Stomach smooth muscle (tissue), 2 donors: ENCODE measurements at regions not wholly inside any gene's neighbourhood (a gene's known extent, or its start where the extent isn't known, plus 50 kb on each side); places are given as distances from the start of the nearest gene placed in this dataset.

ENCODE experiments used
- H3K27ac ChIP-seq: one replicate; pipeline ENCODE4 v1.7.0; 2013; ENCODE audit warnings: mild to moderate bottlenecking, low read length, inconsistent platforms
- H3K27me3 ChIP-seq, 2 donors: one replicate each; pipeline ENCODE4 v1.7.0; 2013; ENCODE audit warnings: low read length in 2 of 2; ENCODE audit not compliant: insufficient read depth in 2 of 2, control insufficient read depth in 1 of 2
- H3K36me3 ChIP-seq, 2 donors: one replicate each; pipeline ENCODE4 v1.7.0; 2013; ENCODE audit warnings: low read length in 2 of 2; ENCODE audit not compliant: control insufficient read depth in 2 of 2, insufficient read depth in 2 of 2
- H3K4me1 ChIP-seq: one replicate; pipeline ENCODE4 v1.7.0; 2013; ENCODE audit warnings: low read length; ENCODE audit not compliant: control insufficient read depth, insufficient read depth
- H3K4me3 ChIP-seq, 2 donors: one replicate each; pipeline ENCODE4 v1.7.0; 2013; ENCODE audit warnings: low read length in 2 of 2
- H3K9ac ChIP-seq, 2 donors: one replicate each; pipeline ENCODE4 v1.7.0; 2013; ENCODE audit warnings: low read length in 2 of 2, mild to moderate bottlenecking in 1 of 2
- H3K9me3 ChIP-seq, 2 donors: one replicate each; pipeline ENCODE4 v1.7.0; 2013; ENCODE audit warnings: low read length in 2 of 2; ENCODE audit not compliant: control insufficient read depth in 2 of 2
- donor health status: healthy.
- donor health status: Pancreatic carcinoma.

- Histone ChIP-seq H3K27me3 (no peaks in the 10 kb centered on the region), H3K4me1 (no peaks in the 10 kb centered on the region), H3K36me3 (no peaks in the 10 kb centered on the region), H3K9me3 (no peaks in the 10 kb centered on the region), H3K4me3 (no peak overlapping the region), H3K9ac (no peak overlapping the region), H3K27ac (no peak overlapping the region)
These were observed 253.8 kb upstream of the PRDM1 start for GRCh38 chr6:105832313-105832761.

- no peak overlapping the region for H3K4me3 ChIP-seq
- no peaks in the 10 kb centered on the region for H3K27me3 ChIP-seq
- no peak overlapping the region for H3K9ac ChIP-seq
- no peak overlapping the region for H3K27ac ChIP-seq
- H3K9me3 ChIP-seq: no peaks in the 10 kb centered on the region
- H3K4me1 ChIP-seq: no peaks in the 10 kb centered on the region
- H3K36me3 ChIP-seq: no peaks in the 10 kb centered on the region
These were observed 254.6 kb upstream of the PRDM1 start for GRCh38 chr6:105831311-105832097.

GRCh38 chr6:105825210-105825609, 260.9 kb upstream of the PRDM1 start:
- Histone ChIP-seq H3K4me1 (no peaks in the 10 kb centered on the region), H3K9ac (no peak overlapping the region), H3K9me3 (peaks cover 0 to 3% of the 10 kb centered on the region in 2 donors), H3K27me3 (no peaks in the 10 kb centered on the region), H3K36me3 (no peaks in the 10 kb centered on the region), H3K4me3 (no peak overlapping the region), H3K27ac (no peak overlapping the region)

GRCh38 chr6:105824732-105825131, 261.4 kb upstream of the PRDM1 start:
- Histone ChIP-seq H3K4me1 (no peaks in the 10 kb centered on the region), H3K9ac (no peak overlapping the region), H3K9me3 (peaks cover 0 to 3% of the 10 kb centered on the region in 2 donors), H3K27ac (no peak overlapping the region), H3K36me3 (no peaks in the 10 kb centered on the region), H3K4me3 (no peak overlapping the region), H3K27me3 (no peaks in the 10 kb centered on the region)

- H3K36me3 ChIP-seq: no peaks in the 10 kb centered on the region
- H3K27ac ChIP-seq: no peak overlapping the region
- H3K4me1 ChIP-seq: no peaks in the 10 kb centered on the region
- H3K4me3 ChIP-seq: no peak overlapping the region
- no peaks in the 10 kb centered on the region for H3K27me3 ChIP-seq
- H3K9ac ChIP-seq: no peak overlapping the region
- H3K9me3 ChIP-seq: peaks cover 0 to 3% of the 10 kb centered on the region in 2 donors
These were observed 264.4 kb upstream of the PRDM1 start for GRCh38 chr6:105821777-105822176.

- no peak overlapping the region for H3K4me3 ChIP-seq
- H3K4me1 ChIP-seq: peaks cover under 1% of the 10 kb centered on the region
- H3K9ac ChIP-seq: no peak overlapping the region
- H3K36me3 ChIP-seq: no peaks in the 10 kb centered on the region
- no peak overlapping the region for H3K27ac ChIP-seq
- H3K27me3 ChIP-seq: no peaks in the 10 kb centered on the region
- peaks cover 0 to 3% of the 10 kb centered on the region in 2 donors for H3K9me3 ChIP-seq
These were observed 265.1 kb upstream of the PRDM1 start for GRCh38 chr6:105821027-105821426.

- H3K4me1 ChIP-seq: peaks cover 3% of the 10 kb centered on the region
- H3K36me3 ChIP-seq: no peaks in the 10 kb centered on the region
- H3K9me3 ChIP-seq: peaks cover 0 to 3% of the 10 kb centered on the region in 2 donors
- H3K4me3 ChIP-seq: no peak overlapping the region
- no peaks in the 10 kb centered on the region for H3K27me3 ChIP-seq
- H3K27ac ChIP-seq: no peak overlapping the region
- H3K9ac ChIP-seq: no peak overlapping the region
These were observed 266.4 kb upstream of the PRDM1 start for GRCh38 chr6:105819745-105820144.

GRCh38 chr6:105818505-105818904, 267.6 kb upstream of the PRDM1 start:
- Histone ChIP-seq H3K4me1 (peaks cover 3% of the 10 kb centered on the region), H3K9ac (no peak overlapping the region), H3K27ac (no peak overlapping the region), H3K36me3 (no peaks in the 10 kb centered on the region), H3K4me3 (no peak overlapping the region), H3K27me3 (no peaks in the 10 kb centered on the region), H3K9me3 (peaks cover 0 to 3% of the 10 kb centered on the region in 2 donors)

- Histone ChIP-seq H3K9me3 (peaks cover 0 to 3% of the 10 kb centered on the region in 2 donors), H3K27me3 (no peaks in the 10 kb centered on the region), H3K4me3 (no peak overlapping the region), H3K36me3 (no peaks in the 10 kb centered on the region), H3K27ac (no peak overlapping the region), H3K4me1 (peaks cover 3% of the 10 kb centered on the region), H3K9ac (no peak overlapping the region)
These were observed 268.2 kb upstream of the PRDM1 start for GRCh38 chr6:105817961-105818360.

GRCh38 chr6:105817370-105817769, 268.8 kb upstream of the PRDM1 start:
- Histone ChIP-seq H3K9ac (no peak overlapping the region), H3K9me3 (peaks cover 0 to 3% of the 10 kb centered on the region in 2 donors), H3K27ac (no peak overlapping the region), H3K4me3 (no peak overlapping the region), H3K27me3 (no peaks in the 10 kb centered on the region), H3K36me3 (no peaks in the 10 kb centered on the region), H3K4me1 (peaks cover 3% of the 10 kb centered on the region)

- peaks cover 0 to 2% of the 10 kb centered on the region in 2 donors for H3K9me3 ChIP-seq
- no peaks in the 10 kb centered on the region for H3K27me3 ChIP-seq
- H3K9ac ChIP-seq: no peak overlapping the region
- H3K4me1 ChIP-seq: peaks cover 3% of the 10 kb centered on the region
- no peak overlapping the region for H3K27ac ChIP-seq
- no peak overlapping the region for H3K4me3 ChIP-seq
- no peaks in the 10 kb centered on the region for H3K36me3 ChIP-seq
These were observed 269.3 kb upstream of the PRDM1 start for GRCh38 chr6:105816847-105817246.
